Ectodermal cell (in vitro differentiated cells): ENCODE measurements at regions not wholly inside any gene's neighbourhood (a gene's known extent, or its start where the extent isn't known, plus 50 kb on each side); places are given as distances from the start of the nearest gene placed in this dataset.

Source experiments
- H3K27ac ChIP-seq: 2 replicates; pipeline ENCODE4 v1.7.0; 2013; ENCODE audit warnings: mild to moderate bottlenecking, low read depth, low read length; ENCODE audit not compliant: insufficient read depth, poor library complexity, severe bottlenecking
- H3K27me3 ChIP-seq: 2 replicates; pipeline ENCODE4 v1.7.0; 2013; ENCODE audit warnings: mild to moderate bottlenecking, low read length; ENCODE audit not compliant: insufficient read depth, control insufficient read depth, poor library complexity, severe bottlenecking
- H3K36me3 ChIP-seq: one replicate; pipeline ENCODE4 v1.7.0; 2013; ENCODE audit warnings: low read length; ENCODE audit not compliant: control insufficient read depth, insufficient read depth
- H3K4me1 ChIP-seq: one replicate; pipeline ENCODE4 v1.7.0; 2013; ENCODE audit warnings: low read length; ENCODE audit not compliant: control insufficient read depth, insufficient read depth
- H3K4me3 ChIP-seq: 2 replicates; pipeline ENCODE4 v1.7.0; 2013; ENCODE audit warnings: low read depth, low read length, control low read depth; ENCODE audit not compliant: insufficient read depth
- H3K9me3 ChIP-seq: 2 replicates; pipeline ENCODE4 v1.7.0; 2013; ENCODE audit warnings: mild to moderate bottlenecking, low read length, moderate library complexity; ENCODE audit not compliant: control insufficient read depth
- WGBS, 2 experiments: methylation state at CpG; one replicate each; pipeline ENCODE4 v1.1.7; 2013; ENCODE audit warnings: missing lambda C conversion rate in 2 of 2; 5-methylcytosine and 5-hydroxymethylcytosine counted together

DNA sequence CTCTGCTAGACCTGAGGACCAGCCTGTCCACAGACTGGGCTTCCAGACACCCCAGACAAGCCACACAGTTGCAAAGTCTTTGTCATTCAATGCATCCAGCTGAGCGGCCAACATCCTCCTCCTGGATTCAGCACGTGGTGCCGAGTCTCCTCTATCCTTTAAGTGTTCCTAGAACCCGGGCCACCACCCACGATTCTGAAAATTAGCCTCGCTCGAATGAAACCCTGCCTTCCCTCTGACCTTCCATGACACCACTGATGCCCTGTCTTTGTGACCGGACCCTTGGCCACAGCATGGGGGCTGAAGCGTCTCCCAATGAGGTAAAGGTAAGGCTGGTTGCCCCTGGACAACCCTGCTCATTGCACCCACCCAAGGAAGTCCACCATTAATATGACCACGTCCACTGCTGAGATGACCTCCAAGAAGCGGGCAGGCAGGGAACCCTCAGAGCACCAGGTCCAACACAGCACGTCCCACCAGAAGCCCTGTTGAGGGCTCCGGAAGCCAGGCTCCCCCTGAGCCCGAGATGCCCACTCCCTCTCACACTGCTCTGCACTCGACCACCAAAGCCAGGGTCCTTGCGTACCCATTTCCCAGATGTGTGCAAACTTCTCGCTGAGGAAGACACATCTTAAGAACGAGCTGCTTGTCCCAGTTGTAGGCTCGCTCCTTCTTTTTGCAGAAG lies 279.0 kb downstream of the CTTN start:
- H3K36me3 ChIP-seq, result no peaks in the 10 kb centered on the region
- no peaks in the 10 kb centered on the region for H3K4me1 ChIP-seq
- H3K9me3 ChIP-seq, result no peaks in the 10 kb centered on the region
- no peak overlapping the region for H3K27ac ChIP-seq
- H3K27me3 ChIP-seq, result no peaks in the 10 kb centered on the region
- WGBS, 2 experiments, result 90 to 91% methylated on average over 19 of the region's 19 CpGs
- no peak overlapping the region for H3K4me3 ChIP-seq

DNA sequence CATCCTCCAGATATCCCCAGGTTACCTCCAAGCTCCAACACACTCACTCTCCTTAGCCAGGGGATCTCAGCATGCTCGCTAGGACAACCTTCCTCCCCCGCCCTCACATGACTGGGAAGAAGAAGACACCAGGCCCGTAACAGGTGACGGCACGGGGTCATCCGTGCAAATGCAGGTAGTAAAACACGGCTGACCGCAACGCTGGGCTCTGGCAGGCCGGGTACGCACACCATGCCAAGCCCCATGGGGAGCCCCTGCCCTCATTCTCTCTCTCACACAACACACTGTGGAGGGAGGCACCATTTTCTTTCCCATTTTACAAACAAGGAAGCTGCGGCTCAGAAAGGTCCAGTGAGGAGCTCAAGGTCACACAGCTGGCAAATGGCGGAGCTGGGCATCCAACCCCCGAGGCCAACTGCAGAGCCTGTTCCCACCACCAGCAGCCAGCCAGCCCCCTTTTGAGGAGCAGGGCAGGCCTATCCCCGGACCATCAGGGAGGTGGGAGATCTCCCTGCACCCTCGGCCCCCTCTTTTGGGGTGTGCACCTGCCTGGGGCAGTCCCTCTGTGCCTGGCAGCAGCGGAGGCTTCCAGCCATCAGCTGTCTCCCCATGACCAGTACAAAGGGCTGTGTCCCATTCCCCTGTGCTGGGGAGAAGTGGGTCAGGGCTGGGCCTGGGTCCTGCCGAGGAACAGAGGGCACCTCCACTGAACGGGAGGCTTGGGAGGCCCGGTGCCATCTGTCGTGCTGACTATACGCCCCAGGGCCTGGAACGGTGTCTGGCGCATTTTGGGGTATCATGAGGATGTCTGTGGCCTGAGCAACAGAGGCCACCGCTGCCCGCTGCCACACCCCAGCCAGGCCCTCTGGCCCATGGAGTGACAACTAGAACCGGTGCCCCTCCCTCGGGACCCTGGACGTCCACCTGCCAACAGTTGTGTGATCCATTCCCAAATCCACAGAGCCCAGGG lies 280.9 kb downstream of the CTTN start:
- Histone ChIP-seq H3K36me3 (no peaks in the 10 kb centered on the region), H3K4me3 (no peak overlapping the region), H3K4me1 (no peaks in the 10 kb centered on the region), H3K27ac (no peak overlapping the region), H3K9me3 (no peaks in the 10 kb centered on the region), H3K27me3 (no peaks in the 10 kb centered on the region)
- 93 to 94% methylated on average over 29 of the region's 29 CpGs for WGBS, 2 experiments

DNA sequence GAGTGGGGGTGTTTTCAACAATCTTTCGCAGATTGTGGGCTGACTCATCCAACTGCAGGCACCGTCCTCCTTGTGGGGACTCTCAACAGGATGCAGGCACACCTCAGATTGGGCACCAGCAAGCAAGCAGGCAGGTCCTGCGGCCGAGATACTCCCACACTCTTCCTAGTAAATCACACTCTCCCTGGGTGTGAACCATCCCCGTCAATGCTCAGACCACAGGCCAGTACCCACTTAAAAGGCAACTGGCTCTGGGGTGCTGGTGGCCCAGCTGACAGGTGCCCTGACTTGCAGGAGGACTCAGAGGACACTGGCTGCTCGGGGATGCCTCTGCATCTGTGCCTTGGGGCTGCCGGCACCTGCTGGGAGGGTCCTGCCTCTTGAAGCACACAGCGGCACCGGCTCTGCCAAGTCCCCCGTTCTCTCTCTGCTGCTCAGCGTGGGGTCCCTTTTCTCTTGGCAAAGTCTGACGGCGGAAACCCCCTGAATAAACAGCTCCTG lies 282.5 kb downstream of the CTTN start:
- no peaks in the 10 kb centered on the region for H3K4me1 ChIP-seq
- H3K9me3 ChIP-seq, result no peaks in the 10 kb centered on the region
- no peaks in the 10 kb centered on the region for H3K27me3 ChIP-seq
- H3K4me3 ChIP-seq, result no peak overlapping the region
- WGBS, 2 experiments, result 66 to 71% methylated on average over 13 of the region's 13 CpGs
- H3K36me3 ChIP-seq, result no peaks in the 10 kb centered on the region
- no peak overlapping the region for H3K27ac ChIP-seq

DNA sequence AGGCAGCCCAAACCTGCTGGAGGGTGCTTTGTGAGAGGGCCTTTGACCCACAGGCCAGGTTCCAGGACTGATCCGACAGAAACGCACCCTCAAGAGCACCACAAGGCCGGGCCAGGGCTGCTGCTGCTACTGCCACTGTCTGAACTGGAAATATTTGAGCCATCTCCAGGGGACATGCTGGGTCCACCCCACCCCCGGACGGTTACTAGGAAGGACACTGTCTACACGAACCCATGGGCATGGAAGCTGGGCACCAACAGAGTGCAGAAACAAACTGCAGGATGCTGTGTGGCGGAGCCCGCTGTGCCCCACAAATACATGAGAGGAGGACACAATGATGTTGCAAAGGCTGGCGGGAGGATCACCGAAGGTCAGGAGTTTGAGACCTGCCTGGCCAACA lies 283.7 kb downstream of the CTTN start:
- H3K36me3 ChIP-seq, result no peaks in the 10 kb centered on the region
- H3K4me1 ChIP-seq, result no peaks in the 10 kb centered on the region
- H3K27ac ChIP-seq, result no peak overlapping the region
- WGBS, 2 experiments, result 89 to 91% methylated on average over 10 of the region's 10 CpGs
- H3K4me3 ChIP-seq, result no peak overlapping the region
- H3K27me3 ChIP-seq, result no peaks in the 10 kb centered on the region
- no peaks in the 10 kb centered on the region for H3K9me3 ChIP-seq

DNA sequence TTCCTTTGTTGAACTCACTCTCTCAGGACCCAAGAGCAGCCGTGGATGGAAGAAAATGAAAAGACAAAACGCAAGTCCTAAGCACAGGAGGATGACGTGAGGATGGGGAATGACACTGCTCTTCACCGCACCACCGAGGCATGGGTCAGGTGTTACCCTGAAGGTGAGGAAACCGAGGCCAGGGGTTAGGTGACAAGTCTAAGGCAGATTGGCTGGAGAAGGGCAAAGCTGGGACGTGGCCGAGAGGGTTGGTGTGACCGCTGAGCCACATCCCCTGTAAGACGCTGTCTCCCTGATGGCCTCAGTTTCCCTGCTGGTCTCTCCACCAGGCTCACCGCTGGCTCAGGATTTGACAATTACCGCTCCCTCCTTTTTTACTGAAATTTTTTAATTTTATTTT lies 284.4 kb downstream of the CTTN start:
- 95 to 96% methylated on average over 12 of the region's 12 CpGs for WGBS, 2 experiments
- Histone ChIP-seq H3K27me3 (no peaks in the 10 kb centered on the region), H3K4me3 (no peak overlapping the region), H3K27ac (no peak overlapping the region), H3K36me3 (no peaks in the 10 kb centered on the region), H3K9me3 (no peaks in the 10 kb centered on the region), H3K4me1 (no peaks in the 10 kb centered on the region)

DNA sequence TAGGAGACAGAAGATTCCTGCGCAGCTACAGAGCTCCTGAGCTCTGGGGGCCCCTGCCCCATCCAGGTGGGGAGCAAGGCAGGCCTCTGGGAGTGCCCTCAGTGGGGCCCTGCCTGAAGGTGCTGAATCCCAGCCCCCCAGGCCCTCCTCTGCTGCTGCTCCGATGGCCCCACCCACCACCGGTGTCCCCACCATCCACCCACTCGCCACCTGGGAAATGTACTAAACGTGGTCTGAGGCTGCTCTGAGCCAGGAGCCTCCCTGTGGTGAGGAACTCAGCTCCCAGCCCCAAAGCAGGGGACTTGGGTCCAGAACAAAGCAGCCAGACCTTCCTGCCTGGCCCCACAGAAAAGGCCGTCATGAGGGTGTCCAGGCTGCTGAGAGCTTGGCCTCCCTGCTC lies 289.4 kb downstream of the CTTN start:
- WGBS, 2 experiments, result 76 to 81% methylated on average over 6 of the region's 6 CpGs

DNA sequence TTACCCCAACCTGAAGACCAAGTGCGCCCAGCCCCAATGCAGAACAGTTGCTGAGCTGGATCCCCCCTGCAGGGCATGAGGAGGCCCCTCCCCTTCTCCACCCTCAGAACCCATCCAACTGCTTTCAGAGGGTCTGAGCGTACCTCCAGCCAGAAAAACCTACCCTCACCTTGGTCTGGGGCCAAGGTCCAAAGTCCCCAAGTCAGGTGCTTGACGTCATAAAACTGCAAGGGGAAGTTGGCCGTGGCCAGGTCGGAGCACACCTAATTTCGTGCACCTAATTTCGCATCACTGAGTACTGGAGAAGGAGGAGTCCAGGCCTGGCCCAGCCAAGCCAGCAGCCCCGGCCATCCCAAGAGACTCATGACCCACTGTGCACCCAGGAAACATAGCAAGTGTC lies 289.8 kb downstream of the CTTN start:
- no peak overlapping the region for H3K4me3 ChIP-seq
- no peaks in the 10 kb centered on the region for H3K27me3 ChIP-seq
- no peaks in the 10 kb centered on the region for H3K36me3 ChIP-seq
- no peaks in the 10 kb centered on the region for H3K9me3 ChIP-seq
- WGBS, 2 experiments, result 93 to 95% methylated on average over 8 of the region's 8 CpGs
- H3K27ac ChIP-seq, result no peak overlapping the region
- H3K4me1 ChIP-seq, result no peaks in the 10 kb centered on the region

More for the DNA sequence above, 289.4 kb downstream of the CTTN start:
- Histone ChIP-seq H3K4me3 (no peak overlapping the region), H3K4me1 (no peaks in the 10 kb centered on the region), H3K9me3 (no peaks in the 10 kb centered on the region), H3K27me3 (no peaks in the 10 kb centered on the region), H3K36me3 (no peaks in the 10 kb centered on the region), H3K27ac (no peak overlapping the region)

DNA sequence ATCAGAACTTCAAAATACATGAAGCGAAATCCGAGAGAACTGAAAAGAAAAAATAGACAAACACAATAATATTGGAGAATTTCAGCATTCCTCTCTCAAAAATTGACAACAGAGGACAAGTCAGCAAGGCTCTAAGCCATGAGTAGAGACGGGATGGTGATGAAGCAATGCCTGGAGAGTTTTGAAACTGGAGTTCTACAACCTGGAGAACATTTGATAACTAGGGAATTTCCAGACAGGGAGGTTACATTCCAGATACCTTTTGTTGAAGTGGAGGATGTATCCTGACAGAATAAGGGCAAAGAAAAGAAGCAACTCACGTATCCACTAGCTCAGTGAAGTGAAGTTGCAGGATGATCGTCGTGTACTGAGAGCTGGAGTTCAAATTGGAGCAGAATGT lies 291.4 kb downstream of the CTTN start:
- Histone ChIP-seq H3K27ac (no peak overlapping the region), H3K4me3 (no peak overlapping the region), H3K9me3 (no peaks in the 10 kb centered on the region), H3K27me3 (no peaks in the 10 kb centered on the region), H3K36me3 (no peaks in the 10 kb centered on the region), H3K4me1 (no peaks in the 10 kb centered on the region)
- 93 to 95% methylated on average over 4 to 6 of the region's 6 CpGs for WGBS, 2 experiments

DNA sequence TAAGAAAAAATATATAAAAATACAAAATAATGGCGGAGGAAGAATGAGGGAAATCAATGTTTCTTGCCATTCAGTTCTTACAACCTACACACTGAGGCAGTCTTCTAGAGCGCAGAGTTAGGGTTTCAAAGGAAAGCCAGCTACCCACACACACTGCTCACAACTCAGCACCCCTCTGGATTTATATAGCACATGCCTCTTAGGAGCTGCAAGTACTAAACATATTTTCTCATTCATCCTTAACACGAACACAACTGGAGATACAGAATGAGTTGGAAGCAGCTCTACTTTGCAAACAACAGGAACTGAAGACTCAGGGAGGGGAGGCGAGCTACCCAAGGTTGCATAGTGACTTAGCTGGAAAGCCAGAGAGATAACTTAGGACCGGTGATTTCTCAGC lies 293.8 kb downstream of the CTTN start:
- 93 to 95% methylated on average over 4 to 5 of the region's 5 CpGs for WGBS, 2 experiments
- no peaks in the 10 kb centered on the region for H3K4me1 ChIP-seq

DNA sequence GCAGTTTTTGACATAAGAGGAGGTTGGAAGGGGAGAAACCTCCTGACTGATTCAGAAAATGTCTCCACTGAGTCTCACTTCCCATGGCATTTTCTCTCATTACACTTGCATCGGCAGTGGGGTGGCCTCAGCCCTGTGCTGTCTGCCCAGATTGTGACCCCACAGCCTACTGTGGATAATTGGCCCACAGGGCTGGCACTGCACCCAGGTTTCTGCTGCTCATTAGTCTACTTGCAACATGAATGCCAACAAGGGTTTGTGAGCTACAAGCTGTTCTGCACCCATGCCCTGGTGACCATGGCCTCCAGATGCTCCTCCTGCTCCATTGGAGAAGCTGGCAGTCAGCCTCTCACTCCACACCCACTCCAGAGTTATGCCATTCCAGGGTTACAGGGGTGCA lies 296.0 kb downstream of the CTTN start:
- WGBS, 2 experiments, result 87 to 94% methylated on average over 1 of the region's 1 CpG
- Histone ChIP-seq H3K9me3 (no peaks in the 10 kb centered on the region), H3K4me3 (no peak overlapping the region), H3K27ac (no peak overlapping the region), H3K27me3 (no peaks in the 10 kb centered on the region), H3K36me3 (no peaks in the 10 kb centered on the region), H3K4me1 (no peaks in the 10 kb centered on the region)

More for the DNA sequence above, 293.8 kb downstream of the CTTN start:
- H3K9me3 ChIP-seq, result no peaks in the 10 kb centered on the region
- H3K4me3 ChIP-seq, result no peak overlapping the region
- no peaks in the 10 kb centered on the region for H3K36me3 ChIP-seq
- H3K27me3 ChIP-seq, result no peaks in the 10 kb centered on the region
- H3K27ac ChIP-seq, result no peak overlapping the region
